Uterus (tissue), 3 donors: ENCODE measurements at regions not wholly inside any gene's neighbourhood (a gene's known extent, or its start where the extent isn't known, plus 50 kb on each side); places are given as distances from the start of the nearest gene placed in this dataset. TPM values are rescaled to one million over a fixed set of nuclear protein-coding genes. Genes with fewer than 3 reads are reported as not detected.

Experiments used
- DNase-seq, 2 donors: peaks; one replicate each; pipeline ENCODE4 v3.0.0-alpha.2; 2019 to 2020
- H3K27ac ChIP-seq, 2 donors: fragments of 200-600 bp; sonication (generic); 1 replicate in 1 of 2; 2 replicates in 1 of 2; pipeline ENCODE4 v1.5.1; 2016 to 2018
- H3K27me3 ChIP-seq, 2 donors: fragments of 200-600 bp; sonication (generic); one replicate each; pipeline ENCODE4 v1.5.1; 2018 to 2019; ENCODE audit warnings: control low read depth in 1 of 2
- H3K36me3 ChIP-seq, 2 donors: fragments of 200-600 bp; sonication (generic); one replicate each; pipeline ENCODE4 v1.5.1; 2019; ENCODE audit warnings: control low read depth in 1 of 2
- H3K4me1 ChIP-seq, 2 donors: fragments of 200-600 bp; sonication (generic); one replicate each; pipeline ENCODE4 v1.5.1; 2018 to 2019; ENCODE audit warnings: control low read depth in 1 of 2
- H3K4me3 ChIP-seq, 2 donors: fragments of 200-600 bp; sonication (generic); 1 replicate in 1 of 2; 2 replicates in 1 of 2; pipeline ENCODE4 v1.5.1; 2018 to 2019; ENCODE audit warnings: mild to moderate bottlenecking in 1 of 2
- H3K9me3 ChIP-seq, 2 donors: fragments of 200-600 bp; sonication (generic); one replicate each; pipeline ENCODE4 v1.5.1; 2019; ENCODE audit warnings: control low read depth in 1 of 2
- POLR2A ChIP-seq, 2 donors: fragments of 450-650 bp; IDR thresholded peaks; one replicate each; pipeline ENCODE4 v1.6.1; 2016; ENCODE audit warnings: antibody characterized with exemption in 2 of 2, mild to moderate bottlenecking in 1 of 2, moderate library complexity in 1 of 2
- intact Hi-C: fragments of 100-400 bp; cut with DNase I; formaldehyde crosslinking; loops from one replicate; pipeline ENCODE4 v1.15.1; 2023; ENCODE audit warnings: low total_unique reads
- small RNA-seq: library from RNA; depleted of rRNA; stranded (forward); fragments of <200 nt; gene quantifications from one replicate; pipeline ENCODE3, GENCODE V24; 2016
- TF ChIP-seq, protein P1 (sequence below), 4 experiments: fragments of 200-600 bp in 2 of 4; fragments of 450-650 bp in 2 of 4; sonication (generic) in 2 of 4; IDR thresholded peaks; one replicate each; pipeline ENCODE4 v1.5.1; 2016 to 2019; ENCODE audit warnings: antibody characterized with exemption in 4 of 4, mild to moderate bottlenecking in 2 of 4, moderate library complexity in 1 of 4
- donor health status: DM: yes; HTN: yes; CAD: no.

DNA sequence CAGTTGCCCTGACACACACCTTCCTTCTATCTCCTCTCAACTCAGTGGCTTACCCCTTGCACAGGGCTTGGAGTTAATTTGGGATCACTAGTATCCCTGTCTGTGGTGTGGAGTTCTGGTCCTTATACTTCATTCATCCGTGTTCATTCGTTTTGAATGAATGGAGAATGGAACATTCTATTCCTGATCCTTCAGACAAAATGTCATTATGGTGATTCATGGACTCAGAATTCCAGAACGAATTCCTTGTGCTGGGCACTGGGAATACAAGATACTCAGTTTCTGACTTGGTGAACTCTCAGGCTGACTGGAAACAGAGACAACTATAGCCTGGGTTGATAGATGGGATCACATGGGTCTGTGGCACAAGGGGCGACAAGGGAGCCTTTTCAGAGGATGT, 49.9 kb upstream of the TRABD2B start:
- TF ChIP-seq POLR2A (IDR thresholded peaks at IDR 0.05), result no peak
- TF ChIP-seq, protein P1, sequence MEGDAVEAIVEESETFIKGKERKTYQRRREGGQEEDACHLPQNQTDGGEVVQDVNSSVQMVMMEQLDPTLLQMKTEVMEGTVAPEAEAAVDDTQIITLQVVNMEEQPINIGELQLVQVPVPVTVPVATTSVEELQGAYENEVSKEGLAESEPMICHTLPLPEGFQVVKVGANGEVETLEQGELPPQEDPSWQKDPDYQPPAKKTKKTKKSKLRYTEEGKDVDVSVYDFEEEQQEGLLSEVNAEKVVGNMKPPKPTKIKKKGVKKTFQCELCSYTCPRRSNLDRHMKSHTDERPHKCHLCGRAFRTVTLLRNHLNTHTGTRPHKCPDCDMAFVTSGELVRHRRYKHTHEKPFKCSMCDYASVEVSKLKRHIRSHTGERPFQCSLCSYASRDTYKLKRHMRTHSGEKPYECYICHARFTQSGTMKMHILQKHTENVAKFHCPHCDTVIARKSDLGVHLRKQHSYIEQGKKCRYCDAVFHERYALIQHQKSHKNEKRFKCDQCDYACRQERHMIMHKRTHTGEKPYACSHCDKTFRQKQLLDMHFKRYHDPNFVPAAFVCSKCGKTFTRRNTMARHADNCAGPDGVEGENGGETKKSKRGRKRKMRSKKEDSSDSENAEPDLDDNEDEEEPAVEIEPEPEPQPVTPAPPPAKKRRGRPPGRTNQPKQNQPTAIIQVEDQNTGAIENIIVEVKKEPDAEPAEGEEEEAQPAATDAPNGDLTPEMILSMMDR (IDR thresholded peaks at IDR 0.05), result no peak

More for the DNA sequence above, 49.9 kb upstream of the TRABD2B start:
- Histone ChIP-seq H3K27ac (no peak overlapping the region), H3K9me3 (no peaks in the 10 kb centered on the region), H3K4me3 (no peak overlapping the region), H3K27me3 (no peaks in the 10 kb centered on the region), H3K36me3 (no peaks in the 10 kb centered on the region), H3K4me1 (no peaks in the 10 kb centered on the region)
- intact Hi-C loops, result no loop called here
- no peak for DNase-seq

Small RNA genes in the stretch of these regions (small RNA-seq; reads per million reads assigned to genes)
- gene CYP46A4P, result not detected
